Daoy (cell line): ENCODE measurements at regions not wholly inside any gene's neighbourhood (a gene's known extent, or its start where the extent isn't known, plus 50 kb on each side); places are given as distances from the start of the nearest gene placed in this dataset.
A peak's percentile ranks its signal among the peaks of the same experiment; 100 is the strongest.

ENCODE experiments used
- DNase-seq: peaks from one replicate; pipeline ENCODE4 v3.0.0-alpha.2; 2015; ENCODE audit warnings: low read depth

GRCh38 chr20:6231556-6231955 is 108.7 kb upstream of the FERMT1 start:
- DNase-seq, result peak; percentile 19

- no peak for DNase-seq
These were observed 105.5 kb upstream of the FERMT1 start for GRCh38 chr20:6228302-6228843.

GRCh38 chr20:6213311-6213710 is 90.5 kb upstream of the FERMT1 start:
- DNase-seq, result peak; percentile 46

GRCh38 chr20:6212903-6213302 is 90.1 kb upstream of the FERMT1 start:
- peak; percentile 35 for DNase-seq

- no peak for DNase-seq
These were observed 86.3 kb upstream of the FERMT1 start for GRCh38 chr20:6209093-6209492.

GRCh38 chr20:6200092-6200491 is 77.3 kb upstream of the FERMT1 start:
- no peak for DNase-seq

GRCh38 chr20:6185268-6185667 is 62.4 kb upstream of the FERMT1 start:
- DNase-seq, result no peak

- no peak for DNase-seq
These were observed 61.3 kb upstream of the FERMT1 start for GRCh38 chr20:6184086-6184485.

- no peak for DNase-seq
These were observed 57.7 kb upstream of the FERMT1 start for GRCh38 chr20:6180531-6180930.

GRCh38 chr20:6178537-6178936 is 55.7 kb upstream of the FERMT1 start:
- DNase-seq, result peak; percentile 5

GRCh38 chr20:6173481-6173880 is 50.7 kb upstream of the FERMT1 start:
- no peak for DNase-seq
